HG02763 (cell line): ENCODE measurements at regions not wholly inside any gene's neighbourhood (a gene's known extent, or its start where the extent isn't known, plus 50 kb on each side); places are given as distances from the start of the nearest gene placed in this dataset.
"Not testable (repeated sequence)": the region's sequence is repeated elsewhere in the genome, so short reads cannot be mapped to it uniquely, and the experiment has no call there.

Experiments
- ATAC-seq: cut with Tn5 transposase; IDR thresholded peaks from one replicate; pipeline ENCODE4 v1.9.1; 2021; ENCODE audit warnings: mild to moderate bottlenecking, moderate library complexity; ENCODE audit not compliant: unreplicated experiment

DNA sequence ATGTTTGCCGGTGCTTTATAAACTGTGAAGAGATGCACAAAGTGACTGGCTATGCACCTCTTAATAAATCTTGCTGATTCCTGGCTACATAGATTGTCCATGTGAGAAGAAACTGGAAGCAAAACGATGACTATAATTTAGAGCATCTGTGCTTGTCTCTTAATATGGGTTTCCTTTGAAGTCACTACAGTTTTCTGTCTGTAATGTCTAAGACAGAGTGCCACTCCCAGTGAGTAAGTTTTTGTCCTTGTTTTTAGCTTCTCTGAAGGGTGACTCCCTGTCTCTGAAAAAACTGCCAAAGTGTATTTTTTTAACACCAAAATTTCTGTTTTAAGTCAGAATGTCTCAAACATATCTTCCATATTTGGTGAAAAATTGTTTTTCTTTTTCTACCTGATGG is 175.1 kb downstream of the FASLG start:
- ATAC-seq, result no peak

DNA sequence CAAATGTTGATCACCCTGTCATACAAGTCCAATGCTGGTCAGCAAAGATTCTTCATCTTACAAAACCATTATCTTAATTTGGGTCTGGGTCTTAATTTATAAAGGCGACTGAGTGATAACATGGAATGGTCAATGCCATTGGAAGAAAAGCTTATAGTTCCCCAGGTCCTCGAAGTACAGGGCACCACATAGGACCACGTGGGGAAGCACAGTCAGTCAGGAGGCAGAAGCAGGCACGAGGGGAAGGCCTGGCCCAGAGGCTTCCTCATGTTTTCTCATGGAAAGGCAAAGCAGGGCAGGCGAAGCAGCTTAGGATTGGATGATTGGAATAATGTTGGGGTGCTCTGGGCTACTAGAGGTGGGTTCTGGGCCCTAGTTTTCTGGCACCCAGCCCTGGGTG is 175.7 kb downstream of the FASLG start:
- no peak for ATAC-seq

DNA sequence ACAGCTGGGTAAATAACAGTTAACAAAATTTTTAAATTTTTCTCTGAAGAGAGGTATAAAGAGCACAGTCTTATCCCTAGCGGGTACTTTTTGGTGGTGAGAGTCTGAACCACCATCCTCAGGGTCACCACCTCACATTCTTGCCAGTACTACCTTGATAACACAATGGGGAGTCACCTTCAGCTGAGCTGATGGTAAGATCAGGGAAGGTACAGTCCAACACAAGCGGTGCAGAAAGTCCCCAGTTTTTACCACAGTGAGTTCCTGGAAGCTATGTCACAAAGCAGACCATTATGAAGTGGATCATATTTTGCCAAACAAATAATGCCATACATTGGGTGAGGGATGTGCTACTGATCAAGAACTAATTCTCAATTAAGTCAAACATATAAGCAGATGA is 176.9 kb downstream of the FASLG start:
- no peak for ATAC-seq

DNA sequence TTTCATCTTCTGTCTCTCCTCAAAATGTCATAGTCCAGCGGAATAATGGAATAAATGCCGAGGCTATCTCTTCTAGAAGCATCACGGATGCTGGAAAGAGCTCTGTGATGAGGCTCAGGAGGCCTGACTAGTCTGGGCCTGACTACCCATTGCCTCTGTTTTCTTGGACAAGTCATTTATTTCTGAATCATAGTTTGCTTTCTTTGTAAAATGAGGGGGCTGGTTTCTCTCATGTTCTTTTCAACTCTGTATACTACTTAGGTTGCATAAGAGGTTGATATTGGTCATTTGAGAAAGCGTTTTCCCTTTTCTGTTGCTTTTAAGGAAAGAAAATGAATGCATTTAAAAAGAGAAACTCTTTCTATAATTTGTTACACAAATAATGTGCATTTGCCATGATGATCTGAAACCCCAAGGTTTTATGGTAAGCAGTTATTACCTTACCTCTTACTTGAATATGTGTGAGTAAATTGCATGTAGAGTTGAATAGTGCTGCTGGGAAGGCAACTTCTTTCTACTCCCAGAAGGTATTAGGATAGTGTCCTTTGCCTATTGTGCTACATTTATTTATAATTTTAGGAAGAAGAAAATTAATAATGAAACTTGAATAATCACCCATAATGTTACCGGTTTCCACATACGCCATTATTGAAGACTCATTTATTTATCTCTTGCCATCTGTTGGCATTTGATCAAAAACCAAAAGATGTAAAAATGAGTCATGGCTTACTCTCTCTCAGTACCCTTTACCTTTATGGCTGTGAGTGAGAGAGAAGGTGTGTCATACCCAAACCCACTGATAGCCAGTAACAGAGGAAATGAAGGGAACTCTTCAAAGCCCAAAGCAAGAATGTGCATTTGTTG is 179.1 kb downstream of the FASLG start:
- no peak for ATAC-seq

DNA sequence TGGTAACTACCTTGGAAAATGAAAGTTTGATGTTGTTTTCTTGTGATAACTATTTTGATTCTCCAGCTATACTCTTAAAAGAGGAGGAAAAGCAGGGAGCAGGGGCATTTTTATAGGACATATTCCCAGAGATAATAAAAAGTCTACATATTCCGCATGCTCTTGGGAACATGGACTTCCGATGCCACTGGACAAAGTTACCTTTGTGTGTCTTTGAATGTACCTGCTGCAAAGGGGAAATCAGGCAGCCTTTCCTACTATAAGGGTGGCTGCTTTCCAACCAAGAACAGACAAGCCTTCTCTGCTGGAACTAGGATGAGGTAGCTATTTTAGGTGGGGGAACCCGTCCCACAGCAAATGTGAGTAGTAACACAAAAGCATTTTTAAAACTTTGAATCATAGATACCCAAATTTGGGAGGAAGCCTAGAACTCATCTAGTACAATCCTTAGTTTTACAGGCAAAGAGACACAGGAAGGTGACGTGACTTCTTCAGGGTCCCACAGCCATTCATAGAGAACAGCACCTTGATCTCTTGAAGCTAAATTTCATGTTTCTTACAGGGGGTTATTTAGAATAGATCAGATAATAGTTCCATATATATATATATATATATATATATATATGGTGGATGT is 179.9 kb downstream of the FASLG start:
- ATAC-seq, result no peak

DNA sequence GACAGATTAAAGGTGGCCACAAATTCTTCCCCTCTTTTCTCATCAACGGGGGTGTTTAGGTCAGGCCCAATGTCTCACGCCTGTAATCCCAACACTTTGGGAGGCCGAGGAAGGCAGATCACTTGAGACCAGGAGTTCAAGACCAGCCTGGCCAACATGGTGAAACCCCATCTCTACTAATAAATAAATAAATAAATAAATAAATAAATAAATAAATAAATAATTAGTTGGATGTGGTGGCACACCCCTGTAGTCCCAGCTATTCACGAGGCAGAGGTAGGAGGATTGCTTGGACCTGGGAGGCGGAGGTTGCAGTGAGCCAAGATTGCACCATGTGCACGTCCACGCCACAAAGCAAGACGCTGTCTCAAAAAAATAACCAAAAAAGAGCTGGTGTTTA is 180.7 kb downstream of the FASLG start:
- not testable (repeated sequence) for ATAC-seq

DNA sequence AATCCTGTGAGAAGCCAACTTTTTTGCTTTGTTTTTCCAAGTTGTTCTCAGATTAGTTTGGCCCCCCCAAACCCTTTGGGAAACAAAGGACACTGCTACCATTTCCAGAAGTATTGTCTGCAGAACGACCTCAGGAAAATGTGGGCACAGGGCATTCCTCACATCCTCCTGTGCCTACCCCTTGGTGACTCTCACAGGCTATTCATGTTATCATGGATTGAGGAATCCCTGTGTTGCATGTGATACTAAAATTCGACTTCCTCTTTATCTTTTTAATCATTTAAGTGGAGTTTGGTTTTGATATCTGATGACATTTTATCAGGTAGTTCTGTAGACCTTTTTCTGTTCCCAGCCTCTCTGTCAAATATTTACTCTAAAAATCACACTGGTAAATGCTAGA is 184.5 kb downstream of the FASLG start:
- ATAC-seq, result no peak

DNA sequence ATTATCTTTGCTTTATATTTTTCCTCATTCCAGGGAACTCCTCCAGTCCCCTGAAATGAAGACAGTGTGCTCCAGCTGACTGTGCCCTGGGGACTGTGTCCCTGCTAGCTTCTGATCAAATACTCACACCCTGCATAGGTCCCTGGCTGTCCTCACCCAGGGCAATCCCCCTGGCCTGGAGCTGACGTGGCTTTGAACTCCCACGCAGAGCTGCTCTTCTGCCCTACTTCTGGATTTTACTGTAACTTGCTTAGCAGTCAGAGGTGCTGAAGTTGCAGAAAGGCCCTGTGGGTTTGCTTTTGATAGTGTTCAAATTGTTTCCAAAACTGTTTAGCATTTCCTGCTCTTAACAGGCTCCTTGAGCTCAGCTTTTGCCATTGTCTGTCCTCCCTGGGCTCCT is 186.5 kb downstream of the FASLG start:
- ATAC-seq, result no peak

DNA sequence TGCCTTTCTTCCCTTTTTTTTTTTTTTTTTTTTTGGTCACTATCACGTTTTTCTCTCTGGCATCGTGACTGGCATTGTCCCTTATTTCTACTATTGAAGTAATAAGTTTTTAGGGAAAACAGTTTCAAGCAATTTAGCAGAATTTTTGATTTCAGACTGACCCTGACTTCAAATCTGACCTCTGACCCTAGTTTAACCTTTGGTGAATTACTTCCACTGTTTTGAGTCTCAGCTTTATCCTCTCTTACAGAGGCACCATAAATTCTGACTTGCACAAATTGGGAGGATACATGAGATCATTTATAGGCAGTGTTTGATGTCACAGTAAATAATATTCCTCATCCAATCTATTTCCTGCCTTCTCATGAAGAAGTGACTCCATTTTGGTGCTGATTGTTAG is 187.0 kb downstream of the FASLG start:
- ATAC-seq, result no peak

DNA sequence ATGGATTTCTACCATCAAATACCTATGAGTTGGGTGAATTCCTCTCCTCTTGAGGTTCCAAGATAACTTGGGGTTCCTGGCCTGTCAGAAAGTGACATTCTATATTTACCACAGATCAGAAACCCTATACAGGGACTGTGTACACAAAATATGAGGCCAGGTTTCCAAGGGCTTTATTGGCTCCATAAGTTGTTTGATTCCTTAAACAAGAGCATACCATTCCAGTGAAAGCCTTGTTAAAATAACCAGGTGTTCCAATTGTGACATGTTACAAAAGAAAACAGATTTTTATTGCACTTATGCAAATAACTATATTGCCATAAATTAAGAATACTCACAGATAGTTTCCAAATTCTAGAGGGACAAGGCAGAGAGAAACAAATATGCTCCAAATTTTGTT is 188.9 kb downstream of the FASLG start:
- not testable (repeated sequence) for ATAC-seq

DNA sequence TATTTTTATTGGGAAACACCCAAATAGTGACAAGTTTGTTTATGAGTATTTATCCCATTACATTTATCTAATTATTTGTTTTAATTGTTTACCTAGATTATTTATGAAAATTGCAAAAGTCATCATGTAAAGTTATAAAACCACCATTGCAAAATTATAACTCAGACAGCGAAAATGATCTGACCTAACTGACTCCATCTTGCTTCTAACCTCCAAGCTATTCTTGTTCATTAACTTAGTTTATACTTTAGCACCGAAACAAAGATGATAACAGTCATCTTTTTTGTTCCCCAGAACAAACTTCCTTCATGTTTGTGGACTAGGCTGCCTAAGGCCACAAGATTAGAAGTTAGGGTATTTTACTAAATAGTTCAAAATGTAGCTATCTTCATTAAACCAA is 190.8 kb downstream of the FASLG start:
- ATAC-seq, result no peak

DNA sequence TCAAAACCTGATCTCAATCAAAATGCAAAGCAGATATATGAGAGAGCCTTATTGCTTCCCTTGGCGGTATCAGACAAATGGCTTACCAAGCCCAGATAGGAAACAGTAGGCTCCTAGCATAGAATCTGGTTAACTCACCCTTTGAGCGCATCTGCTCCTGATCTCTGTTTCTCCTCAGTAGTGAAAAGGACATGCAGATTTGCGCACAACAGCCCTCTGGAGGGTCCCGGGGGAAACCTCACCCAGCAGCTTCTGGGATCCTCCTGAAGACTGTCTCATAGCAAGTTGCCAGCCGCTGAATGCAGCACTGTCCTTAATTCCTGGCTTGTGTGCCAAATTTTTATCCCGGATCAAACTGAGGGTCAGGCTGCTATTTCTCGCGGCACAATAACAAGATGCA is 192.2 kb downstream of the FASLG start:
- no peak for ATAC-seq

DNA sequence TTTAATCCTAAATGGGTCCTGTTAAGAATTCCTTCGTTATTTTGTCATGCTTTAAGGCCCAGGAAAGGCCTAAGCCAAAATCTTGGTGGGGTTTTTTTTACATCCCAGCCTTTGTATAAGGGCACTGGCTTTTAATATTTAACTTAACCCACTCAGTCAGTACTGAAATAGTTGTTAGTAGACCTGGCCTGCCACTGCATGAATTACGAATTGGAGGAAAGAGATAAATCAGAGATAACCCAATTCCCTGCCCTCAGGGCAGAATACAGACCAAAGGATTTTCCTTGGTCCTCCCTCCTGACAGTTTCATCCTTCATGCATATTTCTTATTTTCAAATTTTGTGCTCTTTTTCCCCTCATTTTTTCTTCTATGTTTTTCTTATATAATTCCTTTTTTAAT is 193.0 kb downstream of the FASLG start:
- ATAC-seq, result no peak

DNA sequence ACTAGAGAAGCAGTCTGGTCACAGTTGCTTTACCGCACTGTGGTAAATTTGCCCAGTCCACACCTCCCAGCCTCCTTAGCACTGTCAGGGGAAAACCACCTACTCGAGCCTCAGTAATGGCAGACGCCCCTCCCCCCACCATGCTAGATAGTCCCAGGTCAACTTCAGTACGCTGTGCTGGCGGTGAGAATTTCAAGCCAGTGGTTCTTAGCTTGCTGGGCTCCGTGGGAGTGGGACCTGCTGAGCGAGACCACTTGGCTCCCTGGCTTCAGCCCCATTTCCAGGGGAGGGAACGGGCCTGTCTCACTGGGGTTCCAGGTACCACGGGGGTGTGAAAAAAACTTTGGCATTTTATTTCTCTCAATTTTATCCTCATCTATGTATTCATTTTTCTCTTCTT is 194.8 kb downstream of the TNFSF18 start:
- not testable (repeated sequence) for ATAC-seq

DNA sequence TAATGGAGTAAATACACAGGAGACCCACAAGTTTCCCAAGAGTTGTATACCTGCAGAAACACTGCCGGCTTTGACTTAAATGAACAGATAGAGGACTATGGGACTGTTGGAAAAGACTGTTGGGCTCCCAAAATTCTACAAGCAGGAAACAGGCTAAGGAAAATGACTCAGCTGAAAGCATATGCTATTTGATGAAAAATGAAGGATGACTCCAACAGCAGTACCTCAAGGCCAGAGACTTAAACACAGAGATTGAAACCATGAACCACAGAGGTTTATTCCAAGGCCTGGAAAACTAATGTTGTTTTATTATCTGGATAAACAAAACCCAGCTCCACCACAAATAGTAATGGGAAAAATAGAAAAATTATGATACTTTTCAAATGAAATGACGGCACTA is 187.7 kb downstream of the TNFSF18 start:
- no peak for ATAC-seq

DNA sequence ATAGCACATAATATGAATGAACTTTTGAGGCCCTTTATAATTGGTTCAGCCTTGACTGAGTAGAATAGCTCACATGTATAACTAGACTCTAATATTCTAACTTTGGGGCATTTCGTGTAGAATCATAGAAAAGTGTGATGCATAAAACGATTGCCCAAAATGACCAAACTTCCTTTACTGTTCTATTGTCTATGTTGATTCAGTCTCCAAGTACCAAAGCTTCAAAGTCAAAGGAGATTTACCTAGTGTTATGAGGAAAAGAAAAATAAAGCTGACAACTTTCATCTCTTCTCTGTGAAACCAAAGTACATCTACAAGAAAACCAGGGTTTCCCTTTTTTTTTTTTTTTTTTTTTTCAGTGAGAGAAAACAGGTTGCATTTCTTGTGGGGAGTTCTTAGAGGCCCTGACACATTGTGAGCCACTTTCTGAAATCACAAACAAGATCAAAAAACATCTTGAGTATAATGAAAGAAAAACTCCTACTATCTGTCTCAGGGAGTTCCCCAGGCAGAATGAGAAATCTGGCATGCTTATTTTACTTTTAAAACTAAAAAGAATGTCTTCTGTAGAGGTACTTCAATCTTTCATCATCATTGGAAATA is 183.4 kb downstream of the TNFSF18 start:
- no peak for ATAC-seq

DNA sequence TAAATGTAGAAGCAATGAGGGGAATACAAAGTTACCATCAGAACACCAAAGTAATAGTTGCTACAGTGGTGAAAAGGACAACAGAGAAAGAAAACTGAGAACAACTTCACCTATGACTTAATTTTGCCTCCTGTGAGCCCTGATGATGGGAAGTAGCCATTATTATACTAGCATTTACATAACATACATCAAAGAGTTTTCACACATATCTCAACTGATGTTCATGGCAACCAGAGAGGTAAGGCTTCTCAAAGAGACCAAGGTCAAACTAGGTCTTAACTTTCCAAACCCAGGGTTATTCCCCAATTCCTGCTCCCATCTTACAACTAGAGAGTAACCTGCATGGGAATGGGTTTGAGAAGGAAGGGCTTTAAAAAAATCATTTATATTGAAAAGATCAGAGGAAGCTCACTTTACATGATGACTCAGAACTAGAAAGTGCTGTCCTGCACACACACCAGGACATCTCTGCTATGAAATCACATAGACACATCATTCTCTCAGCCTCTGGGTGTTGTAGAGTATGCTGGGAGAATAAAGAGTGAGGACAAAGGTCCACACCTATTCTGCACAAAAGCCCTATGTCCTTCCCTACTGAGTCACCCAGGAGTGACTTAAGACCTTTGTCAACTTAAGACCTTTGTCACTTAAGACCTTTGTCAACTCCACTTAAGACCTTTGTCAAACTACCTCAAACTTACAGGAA is 179.7 kb downstream of the TNFSF18 start:
- ATAC-seq, result no peak

DNA sequence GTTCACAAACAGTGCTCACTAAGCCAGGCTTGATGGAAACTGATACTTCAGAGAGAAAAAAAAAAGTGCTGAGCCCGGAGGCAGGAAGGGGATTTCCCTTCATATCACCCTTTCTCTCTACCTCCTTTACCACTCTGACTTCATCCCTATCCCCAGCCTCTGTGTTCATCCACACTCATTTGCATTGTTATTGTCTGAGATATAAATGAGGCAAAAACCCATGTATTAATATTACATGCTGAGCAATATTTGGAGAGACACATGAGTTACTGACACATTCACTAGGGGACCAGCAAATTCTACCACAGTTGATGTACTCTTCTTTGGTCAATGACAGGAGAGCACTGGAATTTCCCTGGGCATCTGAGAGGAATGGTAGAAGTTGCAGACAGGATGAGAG is 175.8 kb downstream of the TNFSF18 start:
- ATAC-seq, result peak; percentile 47

DNA sequence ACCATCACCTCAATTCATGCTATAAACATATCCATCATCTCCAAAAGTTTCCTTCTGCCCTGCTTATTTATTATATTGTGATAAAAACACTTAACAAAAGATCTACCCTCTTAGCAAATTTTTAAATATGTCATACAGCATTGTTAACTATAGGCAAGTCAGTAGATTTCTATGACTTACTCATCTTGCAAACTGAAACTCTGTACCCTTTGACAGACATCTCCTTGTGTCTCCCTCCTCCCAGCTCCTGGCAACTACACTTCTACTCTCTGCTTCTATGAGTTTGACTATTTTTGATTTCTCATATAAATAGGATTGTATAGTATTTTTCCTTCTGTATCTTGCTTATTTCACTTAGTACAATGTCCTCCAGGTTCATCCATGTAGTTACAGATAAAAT is 174.8 kb downstream of the TNFSF18 start:
- no peak for ATAC-seq

DNA sequence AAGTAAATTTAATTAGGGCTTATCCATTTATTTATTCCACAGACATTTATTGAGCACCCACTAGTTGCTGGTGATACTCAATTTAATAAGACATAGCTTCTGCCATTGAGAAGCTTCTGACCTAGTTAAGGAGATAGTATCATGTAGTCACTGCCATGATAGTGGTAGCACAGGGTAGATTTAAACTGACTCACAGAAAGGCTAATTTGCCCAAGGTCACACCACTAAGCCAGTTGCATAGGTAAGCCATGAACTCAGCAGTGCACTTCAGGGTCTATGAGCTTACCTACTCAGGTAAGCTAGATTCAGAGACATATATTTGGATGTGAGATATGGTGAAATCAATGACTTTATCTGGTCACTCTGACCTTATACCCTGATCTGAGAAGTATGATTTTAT is 168.4 kb downstream of the TNFSF18 start:
- ATAC-seq, result no peak

DNA sequence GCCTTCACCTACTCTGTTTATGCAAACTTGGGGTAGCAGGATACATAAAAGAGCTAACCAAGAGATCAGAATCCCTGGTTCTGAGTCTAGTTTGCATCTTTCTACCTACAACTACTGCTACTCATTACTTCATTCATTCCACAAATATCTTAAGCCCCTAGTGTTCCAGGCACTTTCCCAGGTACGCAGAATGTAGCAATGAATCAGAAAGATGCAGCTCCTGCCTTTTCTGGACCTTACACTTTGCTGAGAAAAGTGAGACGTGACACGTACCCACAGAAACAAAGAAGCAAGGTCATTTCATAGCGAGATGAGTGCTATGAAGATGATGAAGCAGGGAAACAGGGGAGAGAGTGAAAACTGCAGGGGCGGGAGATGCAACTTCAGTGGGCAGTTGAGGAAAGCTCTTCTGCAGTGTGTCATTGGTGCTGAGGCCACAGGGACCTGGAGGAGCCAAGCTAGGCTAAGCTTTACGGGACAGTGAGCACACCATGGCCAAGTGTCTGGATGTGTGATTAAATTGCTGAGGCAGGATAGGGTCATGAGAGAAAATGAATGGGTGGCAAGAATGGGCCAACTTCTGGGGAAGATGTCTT is 167.9 kb downstream of the TNFSF18 start:
- ATAC-seq, result no peak
